Dermis blood vessel endothelial cell (primary cell): ENCODE measurements at regions not wholly inside any gene's neighbourhood (a gene's known extent, or its start where the extent isn't known, plus 50 kb on each side); places are given as distances from the start of the nearest gene placed in this dataset.
"Not testable (repeated sequence)": the region's sequence is repeated elsewhere in the genome, so short reads cannot be mapped to it uniquely, and the experiment has no call there.

Experiments
- DNase-seq: peaks from one replicate; pipeline ENCODE4 v3.0.0; 2010

DNA sequence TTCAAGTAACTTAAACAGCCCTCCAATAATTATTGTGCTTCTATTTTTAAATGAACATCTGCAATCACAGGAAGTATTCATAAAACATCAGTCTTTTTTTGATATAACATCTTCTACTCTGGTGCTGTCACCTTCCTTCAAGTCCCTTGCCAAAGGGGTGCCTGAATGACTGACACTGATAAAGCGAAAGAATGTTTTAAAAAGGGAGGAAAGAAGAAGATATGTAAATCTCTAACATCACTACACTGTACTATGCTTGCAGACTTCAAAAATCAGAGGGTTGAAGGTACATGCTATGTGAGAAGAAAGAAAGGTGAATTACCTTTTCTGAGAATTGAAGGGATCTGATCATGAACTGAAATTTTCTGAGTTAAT lies 253.7 kb downstream of the ZPLD1 start:
- DNase-seq = no peak

DNA sequence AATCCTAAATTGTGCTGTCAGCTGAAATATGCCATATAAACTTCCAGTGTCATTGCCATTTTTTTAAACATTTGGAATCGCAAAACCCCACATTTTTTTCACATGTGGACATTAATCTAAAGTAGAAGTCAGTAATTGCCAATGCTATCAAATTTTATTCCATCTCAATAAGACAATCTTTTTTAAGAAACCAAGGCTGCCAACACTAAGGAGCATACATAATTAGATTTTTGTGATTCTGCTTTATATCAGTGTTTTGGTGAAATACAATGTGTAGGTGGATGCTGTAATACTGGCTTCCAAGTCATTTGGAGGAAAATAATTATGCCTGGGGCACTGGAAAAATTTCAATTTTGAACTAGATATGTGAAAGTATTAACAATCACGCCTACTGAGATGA lies 256.7 kb downstream of the ZPLD1 start:
- no peak for DNase-seq

- DNase-seq = no peak
Observed at GRCh38 chr3:102699104-102699818, 264.4 kb downstream of the ZPLD1 start.

- no peak for DNase-seq
Observed at GRCh38 chr3:102699819-102700140, 265.0 kb downstream of the ZPLD1 start.

DNA sequence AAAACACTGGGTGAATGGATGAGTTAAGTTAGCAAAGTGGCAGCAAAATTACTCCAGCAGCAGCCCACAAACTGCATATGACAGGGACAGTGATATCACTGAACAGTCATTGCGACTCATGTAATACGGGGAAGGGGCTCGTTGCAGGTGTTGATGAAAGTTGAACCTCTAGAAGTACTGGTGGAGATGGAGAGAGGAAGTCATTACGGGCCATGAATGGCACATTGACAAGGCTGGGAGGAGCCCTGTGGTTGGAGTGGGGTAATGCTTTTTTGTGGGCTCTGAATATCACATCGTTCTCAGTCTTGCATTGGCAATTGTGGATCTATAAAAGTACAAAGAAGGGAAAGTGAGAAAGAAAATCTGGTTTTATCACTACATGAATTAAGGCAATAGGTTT lies 278.1 kb downstream of the ZPLD1 start:
- DNase-seq = no peak

DNA sequence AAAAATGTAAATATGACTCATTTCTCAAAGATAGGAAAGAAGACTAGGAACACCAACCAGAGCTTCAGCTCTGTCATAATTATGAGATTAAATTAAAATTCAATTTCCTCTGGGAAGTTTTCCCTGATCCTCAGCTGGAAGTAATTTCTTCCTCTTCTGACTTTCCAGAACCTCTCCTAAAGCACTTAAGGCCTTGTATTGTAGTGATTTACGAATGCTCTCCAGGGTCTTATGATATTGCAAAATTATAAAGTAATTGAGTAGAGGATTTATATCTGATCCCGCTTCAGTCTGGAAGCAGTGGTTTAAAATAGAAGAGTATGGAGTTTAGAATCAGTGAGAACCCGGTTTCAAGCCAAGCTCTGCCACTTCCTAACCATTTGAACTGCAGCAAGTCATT lies 279.8 kb downstream of the ZPLD1 start:
- no peak for DNase-seq

- DNase-seq = no peak
Observed at GRCh38 chr3:102715030-102715697, 280.3 kb downstream of the ZPLD1 start.

DNA sequence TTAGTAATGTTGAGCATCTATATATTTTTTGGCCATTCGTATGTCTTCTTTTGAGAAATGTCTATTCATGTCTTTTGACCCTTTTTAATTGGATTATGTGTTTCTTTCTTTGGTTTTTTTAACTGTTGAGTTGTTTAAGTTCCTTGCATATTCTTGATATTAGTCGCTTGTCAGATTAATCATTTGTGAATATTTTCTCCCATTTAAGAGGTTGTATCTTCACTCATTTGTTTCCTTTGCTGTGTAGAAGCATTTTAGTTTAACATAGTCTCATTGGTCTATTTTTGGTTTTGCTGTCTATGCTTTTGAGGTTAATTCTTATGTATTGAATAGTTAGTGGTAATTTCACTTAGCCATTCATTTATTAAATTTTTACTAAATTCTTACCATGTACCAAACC lies 283.8 kb downstream of the ZPLD1 start:
- no peak for DNase-seq

DNA sequence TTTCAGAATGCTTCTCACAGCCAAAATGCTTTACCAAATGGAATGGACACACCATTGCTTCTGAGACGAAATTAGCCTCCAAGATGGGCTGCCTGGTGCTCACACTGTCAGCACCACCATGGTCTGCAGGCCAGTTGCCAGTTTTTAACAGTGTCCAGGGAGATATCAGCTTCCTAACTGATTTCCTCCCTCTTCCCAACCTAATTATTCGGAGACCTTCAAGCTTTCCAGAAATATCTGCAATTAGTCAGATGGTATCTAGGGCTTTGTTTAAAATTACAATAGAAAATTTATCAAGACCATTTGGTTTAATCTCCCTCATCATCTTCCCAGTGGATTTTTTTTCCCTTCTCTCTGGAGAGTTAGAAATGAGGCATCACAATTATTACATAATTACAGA lies 287.5 kb downstream of the ZPLD1 start:
- no peak for DNase-seq

DNA sequence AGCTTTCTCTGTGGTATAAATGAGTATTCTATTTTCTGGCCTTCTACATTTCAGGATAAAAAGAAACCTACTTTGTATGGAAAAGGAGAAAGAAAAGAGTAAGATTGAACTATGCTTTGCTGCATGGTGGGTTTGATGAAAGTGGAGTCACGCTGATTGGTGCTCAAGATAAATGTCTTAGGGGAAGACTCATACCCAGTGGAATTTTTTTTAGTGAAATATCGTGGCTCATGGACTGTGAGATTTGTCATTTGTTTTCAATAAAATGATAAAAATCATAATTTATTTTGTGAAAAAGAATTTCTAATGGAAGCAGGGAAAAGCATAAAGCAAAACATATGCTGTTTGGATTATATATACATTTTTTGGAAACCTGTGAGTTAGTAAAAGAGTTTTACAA lies 292.5 kb downstream of the ZPLD1 start:
- no peak for DNase-seq

- DNase-seq = not testable (repeated sequence)
Observed at GRCh38 chr3:102732581-102732980, 297.8 kb downstream of the ZPLD1 start.

DNA sequence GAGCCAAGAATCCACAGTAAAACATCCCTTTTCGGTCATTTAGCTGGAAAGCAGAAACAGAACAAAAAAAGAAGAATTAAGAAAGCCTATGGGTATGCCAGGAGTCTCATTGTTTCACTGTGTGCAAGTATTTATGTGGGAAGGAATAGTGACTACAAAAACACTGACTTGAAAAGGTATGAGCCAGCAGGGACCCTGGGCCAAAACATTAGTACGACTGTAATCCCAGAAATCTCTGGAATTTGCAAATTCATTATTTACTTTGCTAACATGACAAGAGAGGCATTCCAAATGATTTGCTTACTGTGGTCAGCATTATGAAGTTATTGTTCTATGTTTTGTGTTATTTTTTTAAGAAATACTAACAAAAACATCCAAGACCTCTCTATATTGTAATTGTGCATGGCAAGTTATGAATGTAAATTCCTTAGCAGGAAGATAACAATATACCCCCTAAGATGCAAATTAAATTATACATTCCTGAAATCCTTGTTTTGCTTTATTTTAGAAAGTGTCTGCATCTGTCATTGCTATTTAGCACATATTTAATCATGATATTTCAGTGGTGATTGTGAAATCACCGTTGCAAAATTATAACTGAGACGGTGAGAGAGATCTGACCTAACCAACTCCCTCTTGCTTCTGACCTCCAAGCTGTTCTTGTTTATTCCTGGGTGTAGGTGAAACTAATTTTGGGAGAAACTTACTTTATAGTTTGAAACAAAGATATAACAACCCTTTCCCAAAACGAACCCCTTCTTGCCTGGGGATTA lies 299.2 kb downstream of the ZPLD1 start:
- DNase-seq = no peak

DNA sequence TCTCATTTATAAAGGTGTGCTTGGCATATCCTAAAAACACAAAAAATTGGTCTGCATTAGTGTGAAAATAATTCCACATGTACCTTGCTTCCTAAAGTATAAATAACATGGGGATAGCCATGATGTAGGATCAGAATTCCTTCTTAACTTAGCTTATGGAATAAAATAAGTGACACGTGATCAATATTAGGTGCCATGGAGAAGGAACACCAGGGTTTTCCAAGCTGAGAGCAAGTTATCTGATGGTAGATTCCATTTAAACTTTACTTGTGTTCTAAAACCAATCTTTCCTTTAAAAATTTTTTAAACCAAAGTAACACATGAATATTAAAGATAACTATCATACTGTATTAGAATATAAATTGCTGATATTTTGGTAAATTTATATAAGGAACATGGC lies 300.5 kb downstream of the ZPLD1 start:
- DNase-seq = no peak

GRCh38 chr3:102736288-102736974 lies 301.6 kb downstream of the ZPLD1 start:
- DNase-seq = no peak

GRCh38 chr3:102736975-102737304 lies 302.1 kb downstream of the ZPLD1 start:
- DNase-seq = no peak

DNA sequence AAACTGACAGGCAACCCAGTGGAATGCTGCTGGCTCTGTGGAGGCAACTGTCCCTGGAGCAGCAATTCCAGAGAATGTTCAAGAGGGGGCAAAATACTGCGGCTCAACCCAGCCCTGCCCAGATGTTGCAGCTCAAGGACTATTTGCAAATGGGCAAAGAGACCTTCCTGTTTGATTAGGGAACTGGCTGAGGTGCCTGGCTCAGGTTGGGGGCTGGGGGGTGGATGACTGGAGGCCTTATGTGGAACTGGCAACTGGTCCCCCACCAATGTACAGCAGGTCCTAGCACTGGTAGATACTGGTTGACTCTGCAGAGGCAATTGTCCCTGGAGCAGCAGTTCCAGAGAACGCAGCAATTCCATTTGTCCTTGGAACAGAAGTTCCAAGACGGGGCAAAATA lies 302.5 kb downstream of the ZPLD1 start:
- no peak for DNase-seq

DNA sequence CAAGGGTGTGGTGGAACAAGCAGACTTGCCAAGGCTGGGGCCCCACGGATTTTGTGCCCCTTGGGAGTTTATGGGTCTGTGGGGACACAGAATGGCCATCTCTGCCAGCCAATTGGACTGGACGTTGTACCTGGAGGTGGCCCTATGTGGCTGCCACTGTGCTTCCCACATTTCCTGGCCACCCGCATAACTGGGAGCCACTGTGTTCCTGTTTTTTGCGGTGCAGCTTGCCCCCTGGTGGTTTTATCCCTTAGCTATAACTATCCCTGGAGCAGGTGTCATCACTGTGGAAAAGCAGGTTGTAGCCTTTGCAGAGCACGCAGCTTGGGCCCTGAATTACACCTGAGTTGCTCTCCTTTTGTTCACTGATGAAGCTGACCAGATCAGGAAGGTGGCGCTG lies 306.3 kb downstream of the ZPLD1 start:
- no peak for DNase-seq

GRCh38 chr3:102741694-102742093 lies 306.9 kb downstream of the ZPLD1 start:
- DNase-seq = no peak

DNA sequence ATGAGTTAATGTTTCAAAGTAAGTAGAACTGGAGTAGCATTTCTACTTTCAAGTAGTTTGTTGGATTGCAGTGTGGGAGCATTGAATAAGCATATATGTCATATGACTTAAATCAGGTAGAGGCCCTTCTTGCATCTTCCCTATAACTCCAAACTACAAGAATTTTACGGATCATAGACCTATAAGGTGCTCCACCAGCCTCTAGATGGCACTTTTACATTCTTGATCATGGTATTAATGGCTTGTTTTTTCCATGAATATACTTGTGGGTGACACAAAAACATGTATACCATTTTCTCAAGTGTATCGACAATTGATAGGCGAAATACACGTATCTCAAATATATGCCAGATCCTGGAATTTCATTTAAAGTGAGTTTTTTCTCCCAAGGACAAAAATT lies 311.1 kb downstream of the ZPLD1 start:
- DNase-seq = no peak

DNA sequence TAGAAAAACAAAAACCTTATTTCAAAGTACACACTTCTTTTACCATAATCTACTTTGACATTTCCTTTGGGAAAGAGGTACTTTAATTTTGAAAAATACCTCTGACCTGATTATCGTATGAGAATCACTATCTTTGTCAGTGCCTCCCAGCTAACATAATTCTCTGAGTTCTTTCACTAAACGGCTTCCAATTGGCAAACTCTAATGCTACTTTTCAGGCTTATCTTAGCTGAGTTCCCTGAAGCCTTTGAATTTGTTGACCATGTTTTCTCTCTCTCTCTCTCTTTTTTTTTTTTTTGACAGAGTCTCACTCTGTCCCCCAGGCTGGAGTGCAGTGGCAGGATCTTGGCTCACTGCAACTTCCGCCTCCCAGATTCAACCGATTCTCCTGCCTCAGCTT lies 312.8 kb downstream of the ZPLD1 start:
- DNase-seq = no peak

DNA sequence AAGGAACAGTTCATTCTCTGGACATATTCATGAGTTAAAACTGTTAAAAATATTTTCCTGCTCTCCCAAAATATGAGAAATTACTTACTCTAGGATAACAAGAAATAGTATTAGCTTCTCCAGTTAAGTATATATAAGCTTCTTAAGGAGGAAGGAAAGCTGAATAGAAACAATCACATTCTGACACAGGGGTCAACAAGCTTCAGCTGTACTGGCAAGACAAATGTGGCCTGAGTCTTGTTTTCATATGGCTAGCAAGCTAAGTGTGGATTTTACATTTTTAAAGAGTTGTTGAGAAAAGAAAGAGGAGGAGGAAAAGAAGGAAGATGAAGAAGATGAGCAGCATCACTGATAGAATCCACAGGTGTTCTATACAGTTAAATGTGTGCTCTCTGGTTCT lies 313.8 kb downstream of the ZPLD1 start:
- no peak for DNase-seq

DNA sequence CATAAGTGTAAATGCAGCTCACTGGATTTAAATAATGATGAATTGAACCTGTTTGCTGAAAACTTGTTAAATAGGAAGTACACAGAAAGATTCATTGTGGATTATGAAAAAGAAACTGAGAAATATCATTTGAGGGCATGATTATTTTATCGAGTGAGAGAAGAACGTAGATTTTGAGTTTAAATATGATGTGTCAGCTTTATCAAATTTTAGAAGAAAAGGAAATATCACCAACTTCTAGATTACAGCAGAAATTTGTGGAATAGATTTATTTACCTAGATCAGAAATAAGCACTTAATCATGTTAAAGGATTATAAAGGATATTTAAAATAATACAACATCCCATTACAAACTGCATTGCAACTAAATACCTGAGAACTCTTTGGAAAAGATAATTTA lies 315.5 kb downstream of the ZPLD1 start:
- DNase-seq = no peak

DNA sequence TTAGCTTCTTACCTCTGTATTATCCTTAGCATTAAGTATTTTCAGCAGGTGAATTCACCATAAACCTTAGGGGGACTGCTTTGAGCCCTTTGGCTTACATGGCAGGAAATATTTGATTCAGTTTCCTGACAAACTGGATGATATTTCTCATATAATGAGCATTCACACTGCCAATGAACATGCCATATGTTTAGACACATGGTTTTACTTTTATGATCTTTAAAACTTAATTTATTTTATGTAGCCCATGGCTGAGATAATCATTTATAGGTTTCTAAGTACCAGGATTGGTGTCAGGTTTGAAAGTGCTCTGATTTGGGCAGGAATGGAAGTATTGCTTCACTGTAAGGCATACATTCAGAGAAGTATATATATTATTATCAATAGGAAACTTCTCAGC lies 319.1 kb downstream of the ZPLD1 start:
- DNase-seq = no peak

DNA sequence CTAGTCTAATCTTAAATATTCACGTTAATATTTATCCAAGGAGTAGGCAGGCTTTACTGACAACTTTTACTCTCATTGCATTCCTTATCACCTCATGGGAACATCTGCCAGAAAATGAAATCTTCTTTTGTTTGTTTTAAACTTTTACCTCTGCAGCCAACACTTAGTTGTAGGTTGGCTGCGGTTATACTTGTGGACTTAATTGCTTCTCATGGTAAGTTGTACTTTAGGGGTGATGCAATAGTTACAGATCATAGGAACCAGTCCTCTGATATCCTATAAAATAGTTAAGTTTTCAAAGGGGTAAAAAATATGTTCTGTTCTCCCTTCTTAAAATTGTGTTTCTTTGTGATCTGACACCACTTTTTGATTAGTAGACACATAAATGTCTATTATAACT lies 321.9 kb downstream of the ZPLD1 start:
- no peak for DNase-seq
